HG03342 (cell line): ENCODE measurements at regions not wholly inside any gene's neighbourhood (a gene's known extent, or its start where the extent isn't known, plus 50 kb on each side); places are given as distances from the start of the nearest gene placed in this dataset.

Experiments used
- ATAC-seq: cut with Tn5 transposase; IDR thresholded peaks from one replicate; pipeline ENCODE4 v1.9.1; 2021; ENCODE audit warnings: mild to moderate bottlenecking, moderate library complexity; ENCODE audit not compliant: unreplicated experiment

- no peak for ATAC-seq
These were observed 87.0 kb upstream of the RUNX1 start for GRCh38 chr21:35136106-35136505.

- ATAC-seq, result no peak
These were observed 86.4 kb upstream of the RUNX1 start for GRCh38 chr21:35135481-35135880.

GRCh38 chr21:35134309-35134708 lies 85.2 kb upstream of the RUNX1 start:
- ATAC-seq, result no peak

GRCh38 chr21:35128536-35128935 lies 79.4 kb upstream of the RUNX1 start:
- no peak for ATAC-seq

- no peak for ATAC-seq
These were observed 78.7 kb upstream of the RUNX1 start for GRCh38 chr21:35127851-35128250.

GRCh38 chr21:35127026-35127425 lies 77.9 kb upstream of the RUNX1 start:
- no peak for ATAC-seq

- ATAC-seq, result no peak
These were observed 71.6 kb upstream of the RUNX1 start for GRCh38 chr21:35120631-35121180.

GRCh38 chr21:35119501-35120047 lies 70.5 kb upstream of the RUNX1 start:
- ATAC-seq, result no peak

GRCh38 chr21:35116777-35117176 lies 67.7 kb upstream of the RUNX1 start:
- no peak for ATAC-seq

GRCh38 chr21:35113064-35113463 lies 64.0 kb upstream of the RUNX1 start:
- ATAC-seq, result no peak

- no peak for ATAC-seq
These were observed 62.3 kb upstream of the RUNX1 start for GRCh38 chr21:35111321-35111930.

- no peak for ATAC-seq
These were observed 59.8 kb upstream of the RUNX1 start for GRCh38 chr21:35108887-35109286.

GRCh38 chr21:35107520-35107919 lies 58.4 kb upstream of the RUNX1 start:
- no peak for ATAC-seq

GRCh38 chr21:35106246-35106835 lies 57.2 kb upstream of the RUNX1 start:
- no peak for ATAC-seq

- peak; percentile 77 for ATAC-seq
These were observed 53.6 kb upstream of the RUNX1 start for GRCh38 chr21:35102488-35103371.

- ATAC-seq, result no peak
These were observed 51.3 kb upstream of the RUNX1 start for GRCh38 chr21:35100349-35100811.

- ATAC-seq, result no peak
These were observed 50.2 kb upstream of the RUNX1 start for GRCh38 chr21:35099310-35099709.
